ENCODE measurements at regions not wholly inside any gene's neighbourhood (a gene's known extent, or its start where the extent isn't known, plus 50 kb on each side); places are given as distances from the start of the nearest gene placed in this dataset.

DNA sequence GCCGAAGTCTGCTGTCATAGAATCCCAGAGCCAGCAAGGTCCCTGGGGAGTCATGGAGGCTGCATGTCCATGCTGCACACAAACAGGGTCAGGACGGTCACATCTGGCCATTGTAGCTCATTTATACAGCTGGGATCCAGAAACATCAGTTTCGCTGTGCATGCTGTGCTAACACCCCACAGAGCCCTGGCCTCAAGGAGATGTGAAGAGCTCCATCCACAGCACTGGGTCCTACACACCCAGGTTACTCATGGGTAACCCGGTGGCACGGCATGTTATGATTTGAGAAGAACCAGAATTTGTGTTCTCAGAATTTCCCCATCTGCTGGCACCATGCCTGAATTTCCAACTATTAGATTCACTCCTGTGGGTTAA, 146.3 kb upstream of the ARHGAP20 start:
- Histone ChIP-seq H3K27ac (no peak overlapping the region), H3K4me3 (no peak overlapping the region)
- DNase-seq (ENCODE audit: low spot score): no peak
- TF ChIP-seq, protein P1, sequence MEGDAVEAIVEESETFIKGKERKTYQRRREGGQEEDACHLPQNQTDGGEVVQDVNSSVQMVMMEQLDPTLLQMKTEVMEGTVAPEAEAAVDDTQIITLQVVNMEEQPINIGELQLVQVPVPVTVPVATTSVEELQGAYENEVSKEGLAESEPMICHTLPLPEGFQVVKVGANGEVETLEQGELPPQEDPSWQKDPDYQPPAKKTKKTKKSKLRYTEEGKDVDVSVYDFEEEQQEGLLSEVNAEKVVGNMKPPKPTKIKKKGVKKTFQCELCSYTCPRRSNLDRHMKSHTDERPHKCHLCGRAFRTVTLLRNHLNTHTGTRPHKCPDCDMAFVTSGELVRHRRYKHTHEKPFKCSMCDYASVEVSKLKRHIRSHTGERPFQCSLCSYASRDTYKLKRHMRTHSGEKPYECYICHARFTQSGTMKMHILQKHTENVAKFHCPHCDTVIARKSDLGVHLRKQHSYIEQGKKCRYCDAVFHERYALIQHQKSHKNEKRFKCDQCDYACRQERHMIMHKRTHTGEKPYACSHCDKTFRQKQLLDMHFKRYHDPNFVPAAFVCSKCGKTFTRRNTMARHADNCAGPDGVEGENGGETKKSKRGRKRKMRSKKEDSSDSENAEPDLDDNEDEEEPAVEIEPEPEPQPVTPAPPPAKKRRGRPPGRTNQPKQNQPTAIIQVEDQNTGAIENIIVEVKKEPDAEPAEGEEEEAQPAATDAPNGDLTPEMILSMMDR (IDR thresholded peaks at IDR 0.05): no peak

DNA sequence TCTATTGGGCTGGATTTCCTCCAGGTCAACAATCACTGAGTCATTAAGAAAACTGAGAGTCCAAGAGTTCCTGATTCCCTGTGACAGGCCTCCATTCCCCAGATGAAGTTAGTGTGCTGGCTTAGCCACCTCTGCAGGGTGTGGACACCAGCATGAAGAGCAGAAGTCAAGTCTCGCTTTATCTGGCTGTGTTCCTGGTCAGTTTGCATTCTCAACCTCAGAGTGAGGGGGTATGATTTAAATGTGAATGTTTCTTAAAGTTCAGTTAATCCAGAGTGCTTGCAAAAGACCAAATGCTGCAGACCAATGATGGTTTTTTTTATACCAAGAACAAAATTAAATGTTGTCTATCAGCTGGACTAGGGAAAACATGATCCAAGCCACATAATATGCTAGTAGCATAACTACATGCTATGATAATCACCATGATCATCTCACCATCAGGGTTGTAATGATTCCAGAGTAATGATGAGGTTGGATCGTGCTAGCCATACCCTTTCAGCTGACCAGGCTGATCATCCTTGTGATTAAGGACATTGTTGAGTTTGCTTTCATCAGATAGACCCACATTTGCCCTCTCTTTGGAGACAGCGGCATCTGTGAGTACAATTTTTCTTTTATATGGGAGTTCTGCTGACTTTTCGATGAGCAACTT, 145.8 kb upstream of the ARHGAP20 start:
- H3K4me3 ChIP-seq: no peak overlapping the region
- H3K27ac ChIP-seq: no peak overlapping the region
- TF ChIP-seq, protein P1 (IDR thresholded peaks at IDR 0.05): no peak
- DNase-seq (ENCODE audit: low spot score): no peak

DNA sequence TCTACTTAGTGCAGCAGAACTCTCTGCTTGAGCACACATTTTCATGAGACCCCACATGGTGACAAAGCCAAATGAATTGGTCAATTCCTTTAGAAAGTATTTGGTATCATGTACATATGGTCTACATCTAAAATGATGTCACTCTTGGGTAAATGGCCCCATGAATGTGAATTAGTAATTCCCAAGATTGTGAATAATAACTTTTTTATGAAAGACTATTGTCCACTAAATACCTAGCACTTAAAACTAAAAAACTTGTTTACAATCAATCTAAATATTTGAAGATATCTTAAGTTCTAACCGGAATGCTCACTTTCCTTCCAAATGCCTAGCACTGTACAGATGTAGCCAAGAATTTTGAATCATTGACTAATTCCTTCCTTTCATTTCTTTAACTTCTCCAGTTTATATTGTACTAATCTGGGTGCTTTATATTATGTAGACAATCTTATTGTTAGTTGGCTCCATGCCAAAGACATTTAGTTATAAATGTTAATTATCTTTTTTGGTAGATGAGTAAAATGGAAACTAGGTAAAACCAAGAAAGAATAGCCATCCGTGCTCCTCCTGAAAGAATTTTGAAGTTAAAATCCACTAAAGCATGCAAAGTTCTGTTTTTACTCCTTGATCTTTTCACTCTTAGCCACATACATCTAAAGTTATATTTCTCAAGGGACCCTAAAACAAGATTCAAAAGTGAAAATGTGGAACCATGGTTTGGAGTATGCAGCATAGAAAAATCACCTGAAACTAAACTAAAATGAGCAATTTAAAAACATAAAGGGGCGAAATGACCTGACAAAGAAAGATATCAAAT, 145.0 kb upstream of the ARHGAP20 start:
- H3K27ac ChIP-seq: no peak overlapping the region
- TF ChIP-seq, protein P1 (IDR thresholded peaks at IDR 0.05): no peak
- DNase-seq (ENCODE audit: low spot score): no peak

DNA sequence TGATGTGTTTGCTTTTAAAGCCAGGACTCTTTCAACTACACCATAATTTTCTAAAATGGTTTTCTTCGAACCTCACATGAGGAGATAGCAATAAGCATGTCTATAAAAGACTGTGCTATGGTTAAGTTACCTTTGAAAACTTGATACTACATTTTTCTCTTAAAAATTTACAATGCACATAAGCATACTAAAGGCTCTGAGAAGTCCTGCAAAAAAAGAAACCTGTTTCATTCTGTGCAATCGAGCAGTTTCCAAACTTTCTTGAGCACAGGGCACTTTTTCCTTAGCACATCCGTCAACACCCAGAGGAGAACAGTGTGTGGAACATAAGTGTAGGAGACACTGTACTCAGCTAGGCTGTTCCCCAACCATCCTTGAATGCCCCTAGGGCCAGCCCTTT, 144.1 kb upstream of the ARHGAP20 start:
- no peak for DNase-seq (ENCODE audit: low spot score)
- H3K27ac ChIP-seq: no peak overlapping the region
- H3K4me3 ChIP-seq: no peak overlapping the region
- TF ChIP-seq, protein P1 (IDR thresholded peaks at IDR 0.05): no peak

More for the DNA sequence above, 145.0 kb upstream of the ARHGAP20 start:
- no peak overlapping the region for H3K4me3 ChIP-seq

DNA sequence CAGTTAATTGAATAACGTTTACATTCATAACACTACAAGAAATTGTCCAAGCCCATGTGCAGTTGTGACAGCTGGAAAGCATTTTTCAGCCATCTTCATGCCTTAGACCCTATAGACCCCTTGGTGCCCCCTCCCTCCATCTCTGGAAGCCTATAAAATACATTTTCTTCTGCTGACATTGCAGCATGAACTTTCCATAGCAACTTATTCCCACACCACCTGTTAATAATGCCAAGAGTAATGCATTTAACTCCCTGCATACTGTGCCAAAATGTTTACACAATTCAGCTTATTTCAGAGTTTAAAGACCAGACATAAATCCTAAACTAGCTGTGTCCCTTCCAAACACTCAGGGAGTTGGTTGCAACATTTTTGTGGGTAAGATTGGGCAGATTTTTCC, 143.0 kb upstream of the ARHGAP20 start:
- TF ChIP-seq, protein P1 (IDR thresholded peaks at IDR 0.05): no peak
- no peak overlapping the region for H3K4me3 ChIP-seq
- H3K27ac ChIP-seq: no peak overlapping the region
- DNase-seq (ENCODE audit: low spot score): no peak

DNA sequence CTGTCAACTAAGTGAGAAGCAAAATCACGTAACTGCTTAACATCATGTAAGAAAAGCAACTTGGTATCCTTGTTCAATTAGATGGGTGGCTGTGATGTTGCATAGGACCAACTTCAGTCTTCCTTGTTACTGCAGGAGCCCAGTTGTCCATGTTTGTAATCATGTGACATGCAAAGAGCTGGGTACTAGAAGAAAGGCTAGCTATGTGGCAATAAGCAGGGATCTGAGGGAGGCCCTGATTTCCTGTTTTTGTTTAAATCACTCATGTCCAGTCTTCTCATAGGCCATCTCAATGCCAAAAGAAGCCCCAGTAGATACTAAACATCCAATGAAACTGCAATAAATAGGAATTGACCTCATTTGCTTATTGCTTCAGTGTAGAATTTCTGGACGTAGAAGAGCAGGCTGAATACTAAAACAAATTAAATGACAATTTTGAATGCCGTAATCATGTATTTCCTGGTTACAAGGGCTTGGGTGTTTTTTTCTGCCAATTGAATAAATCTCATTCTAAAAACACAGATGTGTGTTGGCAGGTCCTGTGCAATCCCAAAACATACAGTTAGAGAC, 140.8 kb upstream of the ARHGAP20 start:
- Histone ChIP-seq H3K27ac (no peak overlapping the region), H3K4me3 (no peak overlapping the region)
- DNase-seq (ENCODE audit: low spot score): no peak
- TF ChIP-seq, protein P1 (IDR thresholded peaks at IDR 0.05): no peak

Data from coronary artery (tissue), 2 donors.